ENCODE measurements at regions not wholly inside any gene's neighbourhood (a gene's known extent, or its start where the extent isn't known, plus 50 kb on each side); places are given as distances from the start of the nearest gene placed in this dataset.
A peak's percentile ranks its signal among the peaks of the same experiment; 100 is the strongest.

DNA sequence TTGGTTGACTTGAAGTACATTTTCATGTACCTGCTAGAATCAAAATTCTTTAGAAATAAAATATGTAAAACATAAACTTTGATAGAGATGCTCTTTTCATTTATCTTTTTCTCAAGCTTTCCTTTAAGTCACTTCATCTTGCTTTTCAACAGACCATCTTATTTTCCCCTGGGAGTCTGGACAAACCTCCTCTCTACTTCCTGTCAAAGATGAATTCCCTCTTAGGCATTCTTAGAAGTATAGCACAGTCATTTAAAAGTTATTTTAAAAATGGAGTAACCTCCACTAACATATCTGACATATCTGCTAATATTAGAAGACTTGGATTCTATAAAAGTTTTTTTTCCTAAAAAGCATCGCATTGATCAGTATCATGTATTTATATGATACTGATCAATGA lies 84.8 kb upstream of the PAX6 start:
- no peak for ATAC-seq

DNA sequence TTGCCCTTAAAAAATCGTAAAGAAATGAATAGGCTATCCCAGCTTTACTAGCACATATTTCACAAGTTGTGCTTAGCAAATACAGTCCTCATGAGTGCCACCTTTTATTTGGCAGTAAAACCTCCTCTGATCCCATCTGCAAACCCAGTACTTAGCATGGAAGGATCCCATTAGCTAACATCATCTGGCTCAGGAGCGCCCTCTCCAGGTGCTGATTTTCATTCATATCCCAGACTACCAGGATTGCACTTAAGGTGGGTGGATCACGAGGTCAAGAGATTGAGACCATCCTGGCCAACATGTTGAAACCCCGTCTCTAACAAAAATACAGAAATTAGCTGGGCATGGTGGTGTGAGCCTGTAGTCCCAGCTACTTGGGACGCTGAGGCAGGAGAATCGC lies 76.1 kb upstream of the PAX6 start:
- ATAC-seq: no peak

DNA sequence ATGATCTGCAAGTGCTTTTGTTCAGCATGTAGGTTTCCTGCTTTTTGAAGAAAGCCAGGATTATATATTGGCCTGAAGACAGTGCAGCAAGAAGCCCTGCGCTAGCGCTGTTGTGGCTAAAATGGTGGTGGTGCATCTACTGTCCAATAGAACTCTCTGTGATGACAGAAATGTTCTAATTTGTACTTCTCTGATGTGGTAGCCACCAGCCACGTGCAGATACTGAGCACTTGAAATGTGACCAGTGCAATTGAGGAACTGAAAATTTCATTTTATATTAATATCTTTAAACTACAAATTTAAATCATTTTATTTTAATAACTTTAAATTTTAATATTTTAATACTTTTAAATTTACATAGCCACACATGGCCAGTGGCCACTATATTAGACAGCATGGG lies 73.0 kb upstream of the PAX6 start:
- ATAC-seq: no peak

DNA sequence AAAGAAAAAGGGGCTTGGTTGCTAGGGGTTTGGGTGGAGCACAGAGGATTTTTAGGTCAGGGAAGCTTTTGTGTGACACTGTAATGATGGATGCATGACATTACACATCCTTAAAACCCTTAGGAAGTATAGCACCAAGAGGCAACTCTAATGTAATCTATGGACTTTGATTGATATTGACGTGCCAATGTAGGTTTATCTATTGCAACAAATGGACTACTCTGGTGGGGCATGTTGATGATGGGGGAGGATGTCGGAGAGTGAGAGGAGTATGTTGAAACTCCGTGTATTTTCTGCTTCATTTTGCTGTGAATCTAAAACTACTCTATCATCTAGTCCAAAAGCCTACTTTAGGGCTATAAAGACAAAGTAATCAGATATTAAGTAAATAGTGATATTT lies 72.3 kb upstream of the PAX6 start:
- no peak for ATAC-seq

- no peak for ATAC-seq
Observed at GRCh38 chr11:31882951-31883392, 71.8 kb upstream of the PAX6 start.

DNA sequence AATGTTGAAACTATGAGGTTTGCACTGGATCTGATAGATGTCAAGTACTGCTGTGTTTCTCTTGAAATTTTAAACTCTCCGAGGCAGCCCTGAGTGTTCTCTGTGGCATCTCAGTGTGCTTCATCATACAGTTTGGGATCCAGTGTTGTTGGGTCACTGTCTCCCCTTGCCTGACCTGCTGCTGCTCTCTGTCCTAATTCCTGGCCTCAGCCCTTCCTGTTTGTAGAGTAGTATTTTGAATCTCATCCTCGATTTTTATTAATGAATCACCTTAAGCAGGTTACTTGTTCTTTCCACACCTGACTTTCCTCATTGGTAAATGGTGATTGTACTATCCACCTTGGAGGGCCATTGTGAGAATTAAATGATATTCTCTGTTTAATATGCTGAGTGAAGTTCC lies 70.7 kb upstream of the PAX6 start:
- peak; percentile 58 for ATAC-seq

- no peak for ATAC-seq
Observed at GRCh38 chr11:31879681-31880080, 68.6 kb upstream of the PAX6 start.

GRCh38 chr11:31877863-31878262 lies 66.7 kb upstream of the PAX6 start:
- no peak for ATAC-seq

DNA sequence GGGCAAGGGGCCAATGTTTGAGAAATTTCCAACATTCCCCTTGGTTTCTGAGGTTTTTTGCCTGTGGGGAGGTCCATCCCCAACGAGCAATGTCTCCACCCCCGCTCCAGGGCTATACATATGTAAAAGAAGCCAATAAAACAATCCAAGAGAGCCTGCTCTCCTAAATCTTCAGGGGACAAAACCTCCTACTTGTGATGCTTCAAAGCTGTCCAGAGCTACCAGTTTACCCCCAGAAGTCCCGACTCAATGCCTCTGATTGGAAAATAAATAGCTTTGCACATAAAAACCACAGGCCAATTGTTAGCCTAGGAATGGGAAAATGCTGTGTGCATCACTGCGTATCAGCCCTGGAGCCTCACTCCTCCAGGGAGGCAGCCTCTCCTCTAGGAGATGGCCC lies 66.0 kb upstream of the PAX6 start:
- ATAC-seq: no peak

GRCh38 chr11:31875866-31876560 lies 64.9 kb upstream of the PAX6 start:
- ATAC-seq: no peak

- ATAC-seq: no peak
Observed at GRCh38 chr11:31874631-31875191, 63.6 kb upstream of the PAX6 start.

GRCh38 chr11:31873124-31873523 lies 62.0 kb upstream of the PAX6 start:
- ATAC-seq: peak; percentile 69

GRCh38 chr11:31872076-31872443 lies 60.9 kb upstream of the PAX6 start:
- peak; percentile 69 for ATAC-seq

DNA sequence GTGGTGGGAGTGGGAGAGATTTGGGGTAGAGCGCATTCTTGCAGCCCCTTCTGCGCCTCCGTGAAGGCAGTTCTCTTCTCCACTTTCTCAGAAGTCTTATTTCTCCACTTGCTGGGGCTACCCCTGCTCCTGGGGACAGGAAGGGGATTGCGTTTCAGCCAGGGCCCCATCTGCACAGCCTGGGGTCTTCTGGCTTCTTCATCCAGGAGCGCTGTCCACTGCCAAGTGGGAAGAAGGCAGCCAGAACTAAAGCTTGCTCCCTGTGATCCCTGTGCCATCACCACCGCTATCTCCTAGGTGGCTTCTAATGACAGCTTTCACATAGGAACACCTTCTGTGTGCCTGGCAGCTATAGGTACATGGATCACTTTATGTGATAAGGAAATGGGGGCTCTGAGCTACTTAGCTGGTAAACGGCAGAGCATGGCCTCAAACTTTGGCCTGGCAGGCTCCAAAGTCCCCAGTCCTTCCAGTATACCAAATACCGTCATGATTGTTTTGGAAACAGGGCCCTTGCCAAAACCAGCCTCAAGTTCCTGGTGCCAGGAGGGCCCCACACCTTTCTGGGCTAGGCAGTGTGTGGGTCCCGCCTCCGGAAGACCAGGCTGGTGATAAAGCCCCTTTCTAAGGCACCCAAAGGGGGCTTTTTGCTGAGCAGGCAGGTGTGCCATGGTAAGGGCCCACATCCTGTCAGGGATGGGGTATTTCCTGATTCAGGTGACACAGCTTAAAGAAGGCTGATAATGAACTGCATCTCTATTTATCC lies 60.4 kb upstream of the PAX6 start:
- no peak for ATAC-seq

- no peak for ATAC-seq
Observed at GRCh38 chr11:31870609-31871309, 59.6 kb upstream of the PAX6 start.

- no peak for ATAC-seq
Observed at GRCh38 chr11:31869986-31870385, 58.9 kb upstream of the PAX6 start.

GRCh38 chr11:31865606-31866300 lies 54.6 kb upstream of the PAX6 start:
- ATAC-seq: no peak

DNA sequence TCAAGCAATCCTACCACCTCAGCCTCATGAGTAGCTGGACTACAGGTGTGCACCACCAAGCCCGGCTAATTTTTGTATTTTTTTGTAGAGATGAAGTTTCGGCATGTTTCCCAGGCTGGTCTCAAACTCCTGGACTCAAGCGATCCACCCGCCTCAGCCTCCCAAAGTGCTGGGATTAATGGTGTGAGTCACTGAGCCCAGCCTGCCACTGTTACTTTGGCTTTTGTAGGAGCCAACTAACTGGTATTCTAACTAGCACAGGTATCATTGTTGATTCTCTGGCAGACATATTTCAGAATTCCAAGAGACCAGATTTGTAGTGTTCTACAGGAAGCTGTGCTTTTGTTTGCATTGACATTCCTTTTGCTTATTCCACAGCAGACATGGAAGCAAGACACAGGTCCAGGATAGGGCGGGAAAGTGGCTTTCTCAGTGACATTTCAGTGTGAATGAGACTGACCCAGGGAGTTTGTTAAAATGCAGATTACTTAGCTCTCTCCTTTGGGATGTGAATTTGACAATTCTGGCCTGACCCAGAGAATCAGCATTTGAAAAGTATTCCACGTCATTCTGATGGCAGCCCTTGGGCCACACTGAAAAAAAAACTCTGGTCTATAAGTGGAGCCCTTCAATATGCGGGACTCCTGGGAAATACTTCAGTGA lies 52.2 kb upstream of the PAX6 start:
- no peak for ATAC-seq

- no peak for ATAC-seq
Observed at GRCh38 chr11:31861011-31861410, 49.9 kb upstream of the PAX6 start.

Measured in esophagus mucosa (tissue), 1 donor.